Transverse colon (tissue), 3 donors: ENCODE measurements at regions not wholly inside any gene's neighbourhood (a gene's known extent, or its start where the extent isn't known, plus 50 kb on each side); places are given as distances from the start of the nearest gene placed in this dataset.

Source experiments
- EP300 ChIP-seq: sonication (generic); formaldehyde crosslinking; IDR thresholded peaks from one replicate; pipeline ENCODE4 v1.6.1; 2017; ENCODE audit warnings: antibody characterized with exemption, low read depth
- POLR2A ChIP-seq: fragments of 450-650 bp; IDR thresholded peaks from one replicate; pipeline ENCODE4 v1.6.1; 2016; ENCODE audit warnings: antibody characterized with exemption, mild to moderate bottlenecking, moderate library complexity
- TF ChIP-seq, protein P1 (sequence below), 5 experiments: fragments of 200-600 bp in 3 of 5; fragments of 450-650 bp in 2 of 5; sonication (generic) in 3 of 5; IDR thresholded peaks; 1 replicate in 2 of 5; 2 replicates in 3 of 5; pipeline ENCODE4 v1.5.1; 2016 to 2017; ENCODE audit warnings: antibody characterized with exemption in 5 of 5, inconsistent platforms in 3 of 5, mild to moderate bottlenecking in 2 of 5, moderate library complexity in 1 of 5

DNA sequence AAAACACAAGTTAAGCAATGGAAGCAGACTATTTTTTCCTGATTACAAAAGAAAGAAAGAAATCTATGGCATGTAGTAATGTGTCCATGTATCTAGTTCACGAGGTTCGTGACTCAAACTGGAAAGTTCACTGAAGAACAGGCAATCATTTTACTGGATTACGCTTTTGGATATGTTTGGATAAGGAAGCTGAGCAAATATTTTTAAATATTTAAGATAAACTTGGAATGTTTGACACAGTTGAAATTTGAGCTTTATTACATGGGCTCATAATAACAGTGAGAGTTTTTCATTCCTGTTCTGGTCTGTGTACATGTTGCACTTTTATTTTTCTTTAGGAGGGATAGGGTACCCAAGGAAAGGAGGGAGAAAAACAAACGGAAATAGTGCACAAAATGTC, 244.2 kb upstream of the GK2 start:
- TF ChIP-seq EP300, result no peak
- TF ChIP-seq POLR2A, result no peak
- TF ChIP-seq, protein P1, sequence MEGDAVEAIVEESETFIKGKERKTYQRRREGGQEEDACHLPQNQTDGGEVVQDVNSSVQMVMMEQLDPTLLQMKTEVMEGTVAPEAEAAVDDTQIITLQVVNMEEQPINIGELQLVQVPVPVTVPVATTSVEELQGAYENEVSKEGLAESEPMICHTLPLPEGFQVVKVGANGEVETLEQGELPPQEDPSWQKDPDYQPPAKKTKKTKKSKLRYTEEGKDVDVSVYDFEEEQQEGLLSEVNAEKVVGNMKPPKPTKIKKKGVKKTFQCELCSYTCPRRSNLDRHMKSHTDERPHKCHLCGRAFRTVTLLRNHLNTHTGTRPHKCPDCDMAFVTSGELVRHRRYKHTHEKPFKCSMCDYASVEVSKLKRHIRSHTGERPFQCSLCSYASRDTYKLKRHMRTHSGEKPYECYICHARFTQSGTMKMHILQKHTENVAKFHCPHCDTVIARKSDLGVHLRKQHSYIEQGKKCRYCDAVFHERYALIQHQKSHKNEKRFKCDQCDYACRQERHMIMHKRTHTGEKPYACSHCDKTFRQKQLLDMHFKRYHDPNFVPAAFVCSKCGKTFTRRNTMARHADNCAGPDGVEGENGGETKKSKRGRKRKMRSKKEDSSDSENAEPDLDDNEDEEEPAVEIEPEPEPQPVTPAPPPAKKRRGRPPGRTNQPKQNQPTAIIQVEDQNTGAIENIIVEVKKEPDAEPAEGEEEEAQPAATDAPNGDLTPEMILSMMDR (IDR thresholded peaks at IDR 0.05), result no peak
